IMR-90 (cell line): ENCODE measurements at regions not wholly inside any gene's neighbourhood (a gene's known extent, or its start where the extent isn't known, plus 50 kb on each side); places are given as distances from the start of the nearest gene placed in this dataset.

Source experiments
- ATAC-seq: fragments of 200-7000 bp; cut with Tn5 transposase; 2 replicates; pipeline ENCODE4 v1.9.1; 2020; ENCODE audit warnings: low read depth, mild to moderate bottlenecking, moderate library complexity
- BruUV-seq: library from RNA; stranded (reverse); fragments of 400-500 nt; replicated peaks from 2 replicates; lab custom pipeline; 2021; lab: Mats Ljungman, UMichigan
- CTCF ChIA-PET: fragments of 300-600 bp; formaldehyde crosslinking; extraction: SDS; loops from one replicate; lab custom pipeline; 2021; ENCODE audit warnings: antibody characterized with exemption; lab: Yijun Ruan, JAX
- POLR2A ChIA-PET: fragments of 300-600 bp; sonication (Branson Sonifier 250); formaldehyde crosslinking; loops from one replicate; lab custom pipeline; 2022; ENCODE audit warnings: antibody characterized with exemption; ENCODE audit not compliant: unreplicated experiment; lab: Charles Lee
- DNase-seq: peaks from one replicate; pipeline ENCODE4 v3.0.0; 2013
- H2AFZ ChIP-seq: replicated peaks from 2 replicates; pipeline ENCODE3; 2013; ENCODE audit warnings: low read length, mild to moderate bottlenecking; ENCODE audit not compliant: poor library complexity
- H2AK5ac ChIP-seq: 2 replicates; pipeline ENCODE4 v1.6.1; 2013; ENCODE audit warnings: low read depth, low read length, inconsistent platforms
- H2AK9ac ChIP-seq: replicated peaks from 2 replicates; pipeline ENCODE3; 2013; ENCODE audit warnings: mild to moderate bottlenecking, low read depth, low read length, moderate library complexity; ENCODE audit not compliant: poor library complexity
- H2BK120ac ChIP-seq: 2 replicates; pipeline ENCODE4 v1.6.1; 2013; ENCODE audit warnings: low read depth, low read length, inconsistent platforms
- H2BK15ac ChIP-seq: 3 replicates; pipeline ENCODE4 v1.6.1; 2013; ENCODE audit warnings: low read depth, low read length, inconsistent platforms
- H2BK20ac ChIP-seq: 2 replicates; pipeline ENCODE4 v1.6.1; 2013; ENCODE audit warnings: low read depth, mild to moderate bottlenecking, inconsistent platforms, low read length, moderate library complexity
- H2BK5ac ChIP-seq: 2 replicates; pipeline ENCODE4 v1.6.1; 2013; ENCODE audit warnings: mild to moderate bottlenecking, low read depth, low read length, inconsistent platforms; ENCODE audit not compliant: poor library complexity, severe bottlenecking
- H3K14ac ChIP-seq: replicated peaks from 2 replicates; pipeline ENCODE4 v1.6.1; 2013; ENCODE audit warnings: low read depth, low read length, inconsistent platforms
- H3K18ac ChIP-seq: 2 replicates; pipeline ENCODE4 v1.6.1; 2013; ENCODE audit warnings: low read depth, low read length, control low read depth
- H3K23ac ChIP-seq: 2 replicates; pipeline ENCODE4 v1.6.1; 2013; ENCODE audit warnings: low read depth, low read length, inconsistent platforms
- H3K27ac ChIP-seq: 2 replicates; pipeline ENCODE4 v1.5.1; 2013; ENCODE audit warnings: mild to moderate bottlenecking, control low read depth, low read length; ENCODE audit not compliant: insufficient read depth
- H3K27me3 ChIP-seq: 2 replicates; pipeline ENCODE4 v1.6.1; 2013; ENCODE audit warnings: low read length; ENCODE audit not compliant: control insufficient read depth, insufficient read depth
- H3K36me3 ChIP-seq: 2 replicates; pipeline ENCODE4 v1.6.1; 2013; ENCODE audit warnings: low read length, mixed read lengths; ENCODE audit not compliant: control insufficient read depth, insufficient read depth
- H3K4ac ChIP-seq: 2 replicates; pipeline ENCODE4 v1.6.1; 2013; ENCODE audit warnings: low read depth, low read length, inconsistent platforms
- H3K4me1 ChIP-seq: 2 replicates; pipeline ENCODE4 v1.6.1; 2013; ENCODE audit warnings: low read length, mixed read lengths; ENCODE audit not compliant: control insufficient read depth, insufficient read depth
- H3K4me2 ChIP-seq: 2 replicates; pipeline ENCODE4 v1.6.1; 2013; ENCODE audit warnings: low read depth, mild to moderate bottlenecking, control low read depth, low read length, moderate library complexity
- H3K4me3 ChIP-seq: 2 replicates; pipeline ENCODE4 v1.5.1; 2013; ENCODE audit warnings: low read depth, mild to moderate bottlenecking, control low read depth, low read length, moderate library complexity; ENCODE audit not compliant: insufficient read depth
- H3K56ac ChIP-seq: 2 replicates; pipeline ENCODE4 v1.6.1; 2013; ENCODE audit warnings: low read length, inconsistent platforms; ENCODE audit not compliant: insufficient read depth; ENCODE audit errors: extremely low read depth
- H3K79me1 ChIP-seq, 2 experiments: 2 replicates each; pipeline ENCODE4 v1.6.1; 2013; ENCODE audit warnings: low read length in 2 of 2, inconsistent platforms in 1 of 2, low read depth in 1 of 2
- H3K9ac ChIP-seq: 2 replicates; pipeline ENCODE4 v1.6.1; 2013; ENCODE audit warnings: low read depth, low read length, control low read depth
- H3K9me1 ChIP-seq: 2 replicates; pipeline ENCODE4 v1.6.1; 2013; ENCODE audit warnings: low read length, inconsistent platforms; ENCODE audit not compliant: insufficient read depth
- H3K9me3 ChIP-seq: 2 replicates; pipeline ENCODE4 v1.6.1; 2013; ENCODE audit warnings: low read length; ENCODE audit not compliant: control insufficient read depth, insufficient read depth
- H4K20me1 ChIP-seq: 2 replicates; pipeline ENCODE4 v1.6.1; 2013; ENCODE audit warnings: low read length, inconsistent platforms; ENCODE audit not compliant: insufficient read depth
- H4K5ac ChIP-seq: 2 replicates; pipeline ENCODE4 v1.6.1; 2013; ENCODE audit warnings: mild to moderate bottlenecking, low read depth, low read length, control low read depth
- H4K8ac ChIP-seq, 2 experiments: 2 replicates each; pipeline ENCODE4 v1.6.1; 2013; ENCODE audit warnings: low read depth in 2 of 2, low read length in 2 of 2, control low read depth in 1 of 2, inconsistent platforms in 1 of 2
- H4K91ac ChIP-seq: 2 replicates; pipeline ENCODE4 v1.6.1; 2013; ENCODE audit warnings: low read depth, low read length, inconsistent platforms; ENCODE audit not compliant: insufficient read depth
- CHD1 ChIP-seq: IDR thresholded peaks from 2 replicates; pipeline ENCODE4 v1.6.1; 2012; ENCODE audit warnings: low read depth, low read length, improper control_type of control experiment
- MXI1 ChIP-seq: IDR thresholded peaks from 2 replicates; pipeline ENCODE4 v1.6.1; 2012; ENCODE audit warnings: low read depth, mild to moderate bottlenecking, low read length, moderate library complexity, borderline replicate concordance
- RAD21 ChIP-seq: IDR thresholded peaks from 2 replicates; pipeline ENCODE4 v1.6.1; 2012; ENCODE audit warnings: low read length, improper control_type of control experiment
- RFX5 ChIP-seq: IDR thresholded peaks from 2 replicates; pipeline ENCODE4 v1.8.0; 2012; ENCODE audit warnings: low read depth, mild to moderate bottlenecking, low read length, moderate library complexity
- WGBS, 2 experiments: methylation state at CpG; one replicate each; pipeline versions ENCODE4 v1.1.5 to v1.1.7; 2013; ENCODE audit warnings: missing lambda C conversion rate in 2 of 2; ENCODE audit not compliant: insufficient read length in 1 of 2; ENCODE audit errors: extremely low coverage in 2 of 2; 5-methylcytosine and 5-hydroxymethylcytosine counted together
- dilution Hi-C: fragments of 300-500 bp; cut with HindIII; formaldehyde crosslinking; loops from one replicate; pipeline ENCODE4 v1.14.3; 2018; ENCODE audit warnings: low sequenced_read_pairs; ENCODE audit not compliant: unreplicated experiment
- in situ Hi-C: fragments of 300-500 bp; cut with MboI; formaldehyde crosslinking; loops from 3 replicates; pipeline ENCODE4 v1.14.3; 2019; ENCODE audit warnings: low sequenced_read_pairs, inconsistent platforms, mixed read lengths
- intact Hi-C: fragments of 100-400 bp; cut with micrococcal nuclease; formaldehyde crosslinking; loops from 2 replicates; pipeline ENCODE4 v1.10.0; 2022
- TF ChIP-seq, protein P1 (sequence below): fragments of 150-350 bp; IDR thresholded peaks from 2 replicates; pipeline ENCODE4 v1.6.1; 2017; ENCODE audit warnings: mild to moderate bottlenecking, antibody characterized with exemption, low read length, low read depth

- no peak overlapping the region for H2BK5ac ChIP-seq
- ChIA-PET POLR2A (no interaction called here), CTCF (no interaction called here)
- no peak overlapping the region for H3K4me2 ChIP-seq
- TF ChIP-seq, protein P1, sequence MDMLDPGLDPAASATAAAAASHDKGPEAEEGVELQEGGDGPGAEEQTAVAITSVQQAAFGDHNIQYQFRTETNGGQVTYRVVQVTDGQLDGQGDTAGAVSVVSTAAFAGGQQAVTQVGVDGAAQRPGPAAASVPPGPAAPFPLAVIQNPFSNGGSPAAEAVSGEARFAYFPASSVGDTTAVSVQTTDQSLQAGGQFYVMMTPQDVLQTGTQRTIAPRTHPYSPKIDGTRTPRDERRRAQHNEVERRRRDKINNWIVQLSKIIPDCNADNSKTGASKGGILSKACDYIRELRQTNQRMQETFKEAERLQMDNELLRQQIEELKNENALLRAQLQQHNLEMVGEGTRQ, result no peak
- no peak for TF ChIP-seq CHD1
- TF ChIP-seq RAD21, result no peak
- TF ChIP-seq RFX5, result no peak
- no peak for TF ChIP-seq MXI1
- dilution Hi-C loops, result no loop called here
- H3K9me3 ChIP-seq, result no peaks in the 10 kb centered on the region
- H3K27me3 ChIP-seq, result no peaks in the 10 kb centered on the region
- H3K9ac ChIP-seq, result no peak overlapping the region
- H3K23ac ChIP-seq, result no peak overlapping the region
- ATAC-seq, result no peak
- no peaks in the 10 kb centered on the region for H3K79me1 ChIP-seq
- in situ Hi-C loops, result no loop called here
- no peak overlapping the region for H3K18ac ChIP-seq
- no peak overlapping the region for H3K4ac ChIP-seq
- no peak overlapping the region for H2AK9ac ChIP-seq
- no peak overlapping the region for H4K5ac ChIP-seq
- no peaks in the 10 kb centered on the region for H3K4me1 ChIP-seq
- H3K14ac ChIP-seq, result no peak overlapping the region
- no peak for DNase-seq
- no TSS peak for BruUV-seq
- no peak overlapping the region for H2BK15ac ChIP-seq
- no peak overlapping the region for H2AFZ ChIP-seq
- H4K91ac ChIP-seq, result no peak overlapping the region
- no peak overlapping the region for H2BK20ac ChIP-seq
- H4K8ac ChIP-seq, result no peak overlapping the region
- H3K56ac ChIP-seq, result no peak overlapping the region
- WGBS, 2 experiments, result no CpG with 5 or more reads among the region's 2 CpGs
- H4K20me1 ChIP-seq, result no peaks in the 10 kb centered on the region
- no peak overlapping the region for H3K4me3 ChIP-seq
- H2AK5ac ChIP-seq, result no peak overlapping the region
- no peaks in the 10 kb centered on the region for H3K36me3 ChIP-seq
- no peak overlapping the region for H2BK120ac ChIP-seq
- intact Hi-C loops, result no loop called here
- no peak overlapping the region for H3K27ac ChIP-seq
- H3K9me1 ChIP-seq, result no peaks in the 10 kb centered on the region
Observed at GRCh38 chr4:19074036-19074435, 1052.5 kb upstream of the LCORL start.
